ENCODE measurements at regions not wholly inside any gene's neighbourhood (a gene's known extent, or its start where the extent isn't known, plus 50 kb on each side); places are given as distances from the start of the nearest gene placed in this dataset.

- H3K4me3 ChIP-seq (ENCODE audit: low read depth in 1 of 2, low read length in 2 of 2) = no peak overlapping the region
- no peaks in the 10 kb centered on the region for H3K4me1 ChIP-seq (ENCODE audit: insufficient read depth, low read length)
- H3K27me3 ChIP-seq (ENCODE audit: insufficient read depth, low read length, poor library complexity) = no peaks in the 10 kb centered on the region
- no peaks in the 10 kb centered on the region for H3K36me3 ChIP-seq (ENCODE audit: insufficient read depth, low read length)
- no peak overlapping the region for H2AFZ ChIP-seq (ENCODE audit: low read depth, low read length)
- H3K4me2 ChIP-seq (ENCODE audit: insufficient read depth, low read length) = no peak overlapping the region
- no peak overlapping the region for H3K27ac ChIP-seq (ENCODE audit: low read length)
- H3K9me3 ChIP-seq (ENCODE audit: insufficient read depth, low read length, severe bottlenecking) = no peaks in the 10 kb centered on the region
- H4K20me1 ChIP-seq (ENCODE audit: insufficient read depth, low read length) = no peaks in the 10 kb centered on the region
- no peak for TF ChIP-seq EZH2 (IDR thresholded peaks at IDR 0.05; ENCODE audit: borderline replicate concordance, low read depth, low read length, severe bottlenecking)
- no peak for TF ChIP-seq CTCF (IDR thresholded peaks at IDR 0.05; ENCODE audit: borderline replicate concordance, extremely low read depth, low read length, poor library complexity, severe bottlenecking)
- ATAC-seq (ENCODE audit: insufficient read depth, low read depth) (no peak), DNase-seq (no peak)
- no peaks in the 10 kb centered on the region for H3K79me2 ChIP-seq (ENCODE audit: insufficient read depth, low read length)
- no peak overlapping the region for H3K9ac ChIP-seq (ENCODE audit: low read depth, low read length)
These were observed 237.7 kb downstream of the DLL1 start for GRCh38 chr6:170052991-170053821.

- Histone ChIP-seq H3K4me3 (ENCODE audit: low read depth in 1 of 2, low read length in 2 of 2) (no peak overlapping the region), H4K20me1 (ENCODE audit: insufficient read depth, low read length) (no peaks in the 10 kb centered on the region), H3K4me2 (ENCODE audit: insufficient read depth, low read length) (no peak overlapping the region), H3K9me3 (ENCODE audit: insufficient read depth, low read length, severe bottlenecking) (no peaks in the 10 kb centered on the region), H2AFZ (ENCODE audit: low read depth, low read length) (no peak overlapping the region), H3K9ac (ENCODE audit: low read depth, low read length) (no peak overlapping the region), H3K36me3 (ENCODE audit: insufficient read depth, low read length) (no peaks in the 10 kb centered on the region), H3K27me3 (ENCODE audit: insufficient read depth, low read length, poor library complexity) (no peaks in the 10 kb centered on the region), H3K27ac (ENCODE audit: low read length) (no peak overlapping the region), H3K79me2 (ENCODE audit: insufficient read depth, low read length) (no peaks in the 10 kb centered on the region), H3K4me1 (ENCODE audit: insufficient read depth, low read length) (no peaks in the 10 kb centered on the region)
- ATAC-seq (ENCODE audit: insufficient read depth, low read depth) (no peak), DNase-seq (no peak)
- TF ChIP-seq EZH2 (IDR thresholded peaks at IDR 0.05; ENCODE audit: borderline replicate concordance, low read depth, low read length, severe bottlenecking) (no peak), CTCF (IDR thresholded peaks at IDR 0.05; ENCODE audit: borderline replicate concordance, extremely low read depth, low read length, poor library complexity, severe bottlenecking) (no peak)
These were observed 239.4 kb downstream of the DLL1 start for GRCh38 chr6:170051229-170052172.

- no peaks in the 10 kb centered on the region for H4K20me1 ChIP-seq (ENCODE audit: insufficient read depth, low read length)
- ATAC-seq (ENCODE audit: insufficient read depth, low read depth) (no peak), DNase-seq (no peak)
- H3K9me3 ChIP-seq (ENCODE audit: insufficient read depth, low read length, severe bottlenecking) = no peaks in the 10 kb centered on the region
- no peak overlapping the region for H2AFZ ChIP-seq (ENCODE audit: low read depth, low read length)
- H3K9ac ChIP-seq (ENCODE audit: low read depth, low read length) = no peak overlapping the region
- no peak for TF ChIP-seq EZH2 (IDR thresholded peaks at IDR 0.05; ENCODE audit: borderline replicate concordance, low read depth, low read length, severe bottlenecking)
- TF ChIP-seq CTCF (IDR thresholded peaks at IDR 0.05; ENCODE audit: borderline replicate concordance, extremely low read depth, low read length, poor library complexity, severe bottlenecking) = no peak
- no peaks in the 10 kb centered on the region for H3K36me3 ChIP-seq (ENCODE audit: insufficient read depth, low read length)
- no peak overlapping the region for H3K4me2 ChIP-seq (ENCODE audit: insufficient read depth, low read length)
- H3K27me3 ChIP-seq (ENCODE audit: insufficient read depth, low read length, poor library complexity) = no peaks in the 10 kb centered on the region
- H3K4me1 ChIP-seq (ENCODE audit: insufficient read depth, low read length) = no peaks in the 10 kb centered on the region
- no peaks in the 10 kb centered on the region for H3K79me2 ChIP-seq (ENCODE audit: insufficient read depth, low read length)
- H3K27ac ChIP-seq (ENCODE audit: low read length) = no peak overlapping the region
- H3K4me3 ChIP-seq (ENCODE audit: low read depth in 1 of 2, low read length in 2 of 2) = no peak overlapping the region
These were observed 240.3 kb downstream of the DLL1 start for GRCh38 chr6:170050591-170051041.

Measured in DND-41 (cell line).